HL-60 (cell line): ENCODE measurements at regions not wholly inside any gene's neighbourhood (a gene's known extent, or its start where the extent isn't known, plus 50 kb on each side); places are given as distances from the start of the nearest gene placed in this dataset.

ENCODE experiments used
- DNase-seq, 2 experiments: peaks; one replicate each; pipeline ENCODE4 v3.0.0-alpha.2; 2010 to 2020; ENCODE audit warnings: low read depth in 1 of 2, low spot score in 1 of 2
- H3K27ac ChIP-seq: fragments of 250-450 bp; sonication (Bioruptor Pico); replicated peaks from 2 replicates; pipeline ENCODE4 v1.5.1; 2020; ENCODE audit warnings: mild to moderate bottlenecking, moderate library complexity
- H3K27me3 ChIP-seq: fragments of 250-450 bp; sonication (Bioruptor Pico); 2 replicates; pipeline ENCODE4 v1.5.1; 2021; ENCODE audit warnings: mild to moderate bottlenecking, moderate library complexity; ENCODE audit not compliant: insufficient read depth, poor library complexity, severe bottlenecking
- H3K4me3 ChIP-seq: replicated peaks from 2 replicates; pipeline ENCODE4 v1.5.1; 2011; ENCODE audit warnings: mild to moderate bottlenecking, control low read depth, low read length; ENCODE audit not compliant: insufficient read depth
- CTCF ChIP-seq: IDR thresholded peaks from one replicate; pipeline ENCODE4 v1.5.1; 2011; ENCODE audit warnings: low read length, control low read depth, inconsistent platforms; ENCODE audit not compliant: insufficient read depth
- GABPA ChIP-seq: IDR thresholded peaks from 2 replicates; pipeline ENCODE4 v1.6.1; 2012; ENCODE audit warnings: low read depth
- POLR2AphosphoS5 ChIP-seq: IDR thresholded peaks from 2 replicates; pipeline ENCODE4 v1.6.1; 2012; ENCODE audit warnings: low read depth
- REST ChIP-seq: IDR thresholded peaks from 2 replicates; pipeline ENCODE4 v1.6.1; 2012; ENCODE audit warnings: low read depth; ENCODE audit not compliant: insufficient replicate concordance
- SPI1 ChIP-seq: IDR thresholded peaks from 2 replicates; pipeline ENCODE4 v1.6.1; 2012; ENCODE audit warnings: low read depth, mild to moderate bottlenecking, borderline replicate concordance

GRCh38 chr4:11693693-11694092 lies 265.0 kb upstream of the HS3ST1 start:
- DNase-seq = no peak
- TF ChIP-seq REST (no peak), SPI1 (no peak), POLR2AphosphoS5 (no peak)
- Histone ChIP-seq H3K4me3 (no peak overlapping the region), H3K27me3 (no peaks in the 10 kb centered on the region), H3K27ac (no peak overlapping the region)

- Histone ChIP-seq H3K27ac (no peak overlapping the region), H3K27me3 (no peaks in the 10 kb centered on the region), H3K4me3 (no peak overlapping the region)
- no peak for TF ChIP-seq GABPA
- TF ChIP-seq CTCF = no peak
- TF ChIP-seq POLR2AphosphoS5 = no peak
- no peak for TF ChIP-seq REST
- TF ChIP-seq SPI1 = no peak
- DNase-seq = no peak
Measured at GRCh38 chr4:11691236-11691635, 262.5 kb upstream of the HS3ST1 start.

GRCh38 chr4:11687727-11688126 lies 259.0 kb upstream of the HS3ST1 start:
- H3K27me3 ChIP-seq = no peaks in the 10 kb centered on the region
- TF ChIP-seq POLR2AphosphoS5 (no peak), REST (no peak), CTCF (no peak), SPI1 (no peak), GABPA (no peak)
- no peak for DNase-seq
- no peak overlapping the region for H3K4me3 ChIP-seq
- no peak overlapping the region for H3K27ac ChIP-seq

- no peak overlapping the region for H3K4me3 ChIP-seq
- H3K27ac ChIP-seq = no peak overlapping the region
- H3K27me3 ChIP-seq = no peaks in the 10 kb centered on the region
- TF ChIP-seq POLR2AphosphoS5 (no peak), CTCF (no peak), REST (no peak), SPI1 (no peak), GABPA (no peak)
- no peak for DNase-seq
Measured at GRCh38 chr4:11685481-11685880, 256.8 kb upstream of the HS3ST1 start.
